Sigmoid colon (tissue), 4 donors: ENCODE measurements at regions not wholly inside any gene's neighbourhood (a gene's known extent, or its start where the extent isn't known, plus 50 kb on each side); places are given as distances from the start of the nearest gene placed in this dataset.

ENCODE experiments used
- POLR2A ChIP-seq, 2 donors: fragments of 450-650 bp; IDR thresholded peaks; one replicate each; pipeline ENCODE4 v1.6.1; 2016; ENCODE audit warnings: antibody characterized with exemption in 2 of 2, mild to moderate bottlenecking in 2 of 2, moderate library complexity in 2 of 2
- POLR2AphosphoS5 ChIP-seq, 4 donors: sonication (generic); formaldehyde crosslinking; IDR thresholded peaks; one replicate each; pipeline ENCODE4 v1.6.1; 2017; ENCODE audit warnings: antibody characterized with exemption in 4 of 4
- TF ChIP-seq, protein P1 (sequence below), 4 experiments: fragments of 450-650 bp in 3 of 4; fragments of 200-600 bp in 1 of 4; IDR thresholded peaks; one replicate each; pipeline ENCODE4 v1.5.1; 2016 to 2019; ENCODE audit warnings: antibody characterized with exemption in 4 of 4, mild to moderate bottlenecking in 3 of 4, moderate library complexity in 2 of 4

DNA sequence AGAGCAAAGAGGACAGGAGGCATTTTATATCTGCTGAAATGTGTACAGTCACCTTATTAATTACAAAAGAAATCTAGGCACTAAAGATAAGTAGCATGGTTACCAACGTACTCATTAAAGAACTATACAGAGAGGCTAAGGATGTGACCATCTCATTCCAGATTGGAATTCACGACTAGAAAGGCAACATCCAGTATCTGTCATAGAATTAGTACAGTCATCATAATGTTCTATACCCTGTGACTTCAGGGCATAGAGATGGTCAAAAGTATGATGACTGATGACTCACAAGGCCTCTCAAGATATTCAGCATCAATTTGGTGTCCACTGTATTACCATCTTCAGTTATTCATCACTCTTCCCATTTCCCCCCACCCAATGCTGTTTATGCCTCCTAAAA is 144.0 kb upstream of the PLEKHG7 start:
- no peak for TF ChIP-seq POLR2AphosphoS5 (IDR thresholded peaks at IDR 0.05)
- TF ChIP-seq POLR2A (IDR thresholded peaks at IDR 0.05), result no peak
- TF ChIP-seq, protein P1, sequence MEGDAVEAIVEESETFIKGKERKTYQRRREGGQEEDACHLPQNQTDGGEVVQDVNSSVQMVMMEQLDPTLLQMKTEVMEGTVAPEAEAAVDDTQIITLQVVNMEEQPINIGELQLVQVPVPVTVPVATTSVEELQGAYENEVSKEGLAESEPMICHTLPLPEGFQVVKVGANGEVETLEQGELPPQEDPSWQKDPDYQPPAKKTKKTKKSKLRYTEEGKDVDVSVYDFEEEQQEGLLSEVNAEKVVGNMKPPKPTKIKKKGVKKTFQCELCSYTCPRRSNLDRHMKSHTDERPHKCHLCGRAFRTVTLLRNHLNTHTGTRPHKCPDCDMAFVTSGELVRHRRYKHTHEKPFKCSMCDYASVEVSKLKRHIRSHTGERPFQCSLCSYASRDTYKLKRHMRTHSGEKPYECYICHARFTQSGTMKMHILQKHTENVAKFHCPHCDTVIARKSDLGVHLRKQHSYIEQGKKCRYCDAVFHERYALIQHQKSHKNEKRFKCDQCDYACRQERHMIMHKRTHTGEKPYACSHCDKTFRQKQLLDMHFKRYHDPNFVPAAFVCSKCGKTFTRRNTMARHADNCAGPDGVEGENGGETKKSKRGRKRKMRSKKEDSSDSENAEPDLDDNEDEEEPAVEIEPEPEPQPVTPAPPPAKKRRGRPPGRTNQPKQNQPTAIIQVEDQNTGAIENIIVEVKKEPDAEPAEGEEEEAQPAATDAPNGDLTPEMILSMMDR (IDR thresholded peaks at IDR 0.05), result no peak
